ENCODE measurements at regions not wholly inside any gene's neighbourhood (a gene's known extent, or its start where the extent isn't known, plus 50 kb on each side); places are given as distances from the start of the nearest gene placed in this dataset.

DNA sequence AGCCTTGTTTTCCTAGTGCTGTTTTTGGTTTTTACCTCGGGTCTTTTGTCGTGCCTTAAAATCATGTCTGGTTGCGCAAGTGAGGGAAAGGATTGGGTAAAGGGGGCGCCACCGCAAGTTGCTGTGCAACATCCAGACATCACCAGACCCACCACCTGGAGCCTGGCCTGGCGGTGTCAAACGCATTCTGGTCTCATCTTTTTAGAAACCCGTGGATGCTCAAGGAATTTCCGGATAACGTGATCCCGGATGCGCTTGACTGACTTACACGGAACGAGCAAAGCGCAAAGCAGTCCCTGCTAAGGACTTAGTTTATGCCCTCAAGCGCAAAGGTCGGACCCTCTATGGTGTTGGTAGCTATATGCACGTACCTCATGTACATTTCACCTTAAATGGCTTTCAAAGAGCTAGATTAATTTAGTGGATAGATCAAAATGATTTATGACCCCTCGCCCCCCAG is 105.2 kb downstream of the OR2B2 start:
- TF ChIP-seq, protein P1, sequence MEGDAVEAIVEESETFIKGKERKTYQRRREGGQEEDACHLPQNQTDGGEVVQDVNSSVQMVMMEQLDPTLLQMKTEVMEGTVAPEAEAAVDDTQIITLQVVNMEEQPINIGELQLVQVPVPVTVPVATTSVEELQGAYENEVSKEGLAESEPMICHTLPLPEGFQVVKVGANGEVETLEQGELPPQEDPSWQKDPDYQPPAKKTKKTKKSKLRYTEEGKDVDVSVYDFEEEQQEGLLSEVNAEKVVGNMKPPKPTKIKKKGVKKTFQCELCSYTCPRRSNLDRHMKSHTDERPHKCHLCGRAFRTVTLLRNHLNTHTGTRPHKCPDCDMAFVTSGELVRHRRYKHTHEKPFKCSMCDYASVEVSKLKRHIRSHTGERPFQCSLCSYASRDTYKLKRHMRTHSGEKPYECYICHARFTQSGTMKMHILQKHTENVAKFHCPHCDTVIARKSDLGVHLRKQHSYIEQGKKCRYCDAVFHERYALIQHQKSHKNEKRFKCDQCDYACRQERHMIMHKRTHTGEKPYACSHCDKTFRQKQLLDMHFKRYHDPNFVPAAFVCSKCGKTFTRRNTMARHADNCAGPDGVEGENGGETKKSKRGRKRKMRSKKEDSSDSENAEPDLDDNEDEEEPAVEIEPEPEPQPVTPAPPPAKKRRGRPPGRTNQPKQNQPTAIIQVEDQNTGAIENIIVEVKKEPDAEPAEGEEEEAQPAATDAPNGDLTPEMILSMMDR (IDR thresholded peaks at IDR 0.05) = no peak
- no peak for TF ChIP-seq POLR2A (IDR thresholded peaks at IDR 0.05)

All from uterus (tissue), 2 donors.